ENCODE measurements at regions not wholly inside any gene's neighbourhood (a gene's known extent, or its start where the extent isn't known, plus 50 kb on each side); places are given as distances from the start of the nearest gene placed in this dataset.
"Not testable (repeated sequence)": the region's sequence is repeated elsewhere in the genome, so short reads cannot be mapped to it uniquely, and the experiment has no call there.

- no peak for TF ChIP-seq CTCF (IDR thresholded peaks at IDR 0.05; ENCODE audit: low read depth, low read length)
- Histone ChIP-seq H3K36me3 (no peaks in the 10 kb centered on the region), H3K27me3 (no peaks in the 10 kb centered on the region), H3K27ac (no peak overlapping the region), H3K4me3 (no peak overlapping the region), H3K4me1 (ENCODE audit: low read depth) (no peaks in the 10 kb centered on the region), H3K9me3 (ENCODE audit: low read depth) (no peaks in the 10 kb centered on the region)
- no peak for DNase-seq (ENCODE audit: low read depth in 1 of 2, low spot score in 1 of 2)
These were observed 163.0 kb downstream of the TBX18 start for GRCh38 chr6:84601366-84601765.

- Histone ChIP-seq H3K27me3 (no peaks in the 10 kb centered on the region), H3K27ac (no peak overlapping the region), H3K4me1 (ENCODE audit: low read depth) (no peaks in the 10 kb centered on the region), H3K9me3 (ENCODE audit: low read depth) (no peaks in the 10 kb centered on the region), H3K36me3 (no peaks in the 10 kb centered on the region), H3K4me3 (no peak overlapping the region)
- TF ChIP-seq CTCF (IDR thresholded peaks at IDR 0.05; ENCODE audit: low read depth, low read length), result no peak
- DNase-seq (ENCODE audit: low read depth in 1 of 2, low spot score in 1 of 2), result no peak
These were observed 164.4 kb downstream of the TBX18 start for GRCh38 chr6:84599991-84600390.

- DNase-seq (ENCODE audit: low read depth in 1 of 2, low spot score in 1 of 2), result peak in 1 of 2 donors; percentile 36
- Histone ChIP-seq H3K4me1 (ENCODE audit: low read depth) (no peaks in the 10 kb centered on the region), H3K27ac (no peak overlapping the region), H3K36me3 (no peaks in the 10 kb centered on the region), H3K4me3 (no peak overlapping the region), H3K9me3 (ENCODE audit: low read depth) (no peaks in the 10 kb centered on the region), H3K27me3 (no peaks in the 10 kb centered on the region)
- no peak for TF ChIP-seq CTCF (IDR thresholded peaks at IDR 0.05; ENCODE audit: low read depth, low read length)
These were observed 167.0 kb downstream of the TBX18 start for GRCh38 chr6:84597238-84597875.

- H3K4me3 ChIP-seq, result no peak overlapping the region
- H3K4me1 ChIP-seq (ENCODE audit: low read depth), result no peaks in the 10 kb centered on the region
- TF ChIP-seq CTCF (IDR thresholded peaks at IDR 0.05; ENCODE audit: low read depth, low read length), result no peak
- no peaks in the 10 kb centered on the region for H3K9me3 ChIP-seq (ENCODE audit: low read depth)
- DNase-seq (ENCODE audit: low read depth in 1 of 2, low spot score in 1 of 2), result no peak
- H3K36me3 ChIP-seq, result no peaks in the 10 kb centered on the region
- no peaks in the 10 kb centered on the region for H3K27me3 ChIP-seq
- no peak overlapping the region for H3K27ac ChIP-seq
These were observed 167.9 kb downstream of the TBX18 start for GRCh38 chr6:84596488-84596887.

GRCh38 chr6:84588697-84589080 is 175.7 kb downstream of the TBX18 start:
- H3K9me3 ChIP-seq (ENCODE audit: low read depth), result no peaks in the 10 kb centered on the region
- H3K4me1 ChIP-seq (ENCODE audit: low read depth), result peaks cover 8% of the 10 kb centered on the region
- H3K27me3 ChIP-seq, result no peaks in the 10 kb centered on the region
- no peak for DNase-seq (ENCODE audit: low read depth in 1 of 2, low spot score in 1 of 2)
- TF ChIP-seq CTCF (IDR thresholded peaks at IDR 0.05; ENCODE audit: low read depth, low read length), result no peak
- H3K4me3 ChIP-seq, result no peak overlapping the region
- H3K27ac ChIP-seq, result no peak overlapping the region
- H3K36me3 ChIP-seq, result no peaks in the 10 kb centered on the region

GRCh38 chr6:84587994-84588696 is 176.3 kb downstream of the TBX18 start:
- DNase-seq (ENCODE audit: low read depth in 1 of 2, low spot score in 1 of 2); H3K36me3 ChIP-seq; H3K27ac ChIP-seq; H3K4me3 ChIP-seq; H3K27me3 ChIP-seq; H3K9me3 ChIP-seq (ENCODE audit: low read depth): not testable (repeated sequence)
- peaks cover 12% of the 10 kb centered on the region for H3K4me1 ChIP-seq (ENCODE audit: low read depth)

- peaks cover 14% of the 10 kb centered on the region for H3K4me1 ChIP-seq (ENCODE audit: low read depth)
- H3K9me3 ChIP-seq (ENCODE audit: low read depth); H3K36me3 ChIP-seq; H3K4me3 ChIP-seq; H3K27ac ChIP-seq; DNase-seq (ENCODE audit: low read depth in 1 of 2, low spot score in 1 of 2); H3K27me3 ChIP-seq: not testable (repeated sequence)
These were observed 177.0 kb downstream of the TBX18 start for GRCh38 chr6:84587202-84587940.

All from cardiac muscle cell (in vitro differentiated cells and primary cell).